HCT116 (cell line): ENCODE measurements at regions not wholly inside any gene's neighbourhood (a gene's known extent, or its start where the extent isn't known, plus 50 kb on each side); places are given as distances from the start of the nearest gene placed in this dataset.

Experiments
- ATAC-seq: fragments of 200-7000 bp; cut with Tn5 transposase; 2 replicates; pipeline ENCODE4 v1.9.1; 2020; ENCODE audit warnings: mild to moderate bottlenecking, moderate library complexity
- BruUV-seq: library from RNA; stranded (reverse); fragments of 400-500 nt; replicated peaks from 2 replicates; lab custom pipeline; 2021; lab: Mats Ljungman, UMichigan
- CTCF ChIA-PET: fragments of 300-600 bp; sonication (Branson Sonifier 250); formaldehyde crosslinking; loops from one replicate; lab custom pipeline; 2021; ENCODE audit warnings: antibody characterized with exemption; lab: Charles Lee
- POLR2A ChIA-PET: fragments of 300-600, 350-600 bp; sonication (Branson Sonifier 250); formaldehyde crosslinking; loops from one replicate; lab custom pipeline; 2021; ENCODE audit warnings: antibody characterized with exemption; lab: Charles Lee
- RAD21 ChIA-PET, 2 experiments: fragments of 300-600 bp; sonication (Branson Sonifier 250); formaldehyde crosslinking; loops; one replicate each; lab custom pipeline; 2023; ENCODE audit warnings: low total read pairs in 2 of 2; ENCODE audit not compliant: uncharacterized antibody in 2 of 2, unreplicated experiment in 2 of 2, low non-redundant PET in 1 of 2; lab: Charles Lee
- DNase-seq: peaks from one replicate; pipeline ENCODE4 v3.0.0-alpha.2; 2010; ENCODE audit warnings: low read depth, low spot score
- H2AFZ ChIP-seq: fragments of 200-600 bp; shearing (Covaris generic), sonication (generic); 2 replicates; pipeline ENCODE4 v1.6.1; 2017; ENCODE audit warnings: low read depth, mixed run types, mixed read lengths, antibody characterized with exemption, low read length; ENCODE audit not compliant: poor library complexity, severe bottlenecking
- H3K27ac ChIP-seq: 2 replicates; pipeline ENCODE4 v1.5.1; 2012; ENCODE audit warnings: low read depth, low read length
- H3K27me3 ChIP-seq: fragments of 200-600 bp; sonication (generic); 2 replicates; pipeline ENCODE4 v1.6.1; 2016; ENCODE audit warnings: mixed run types, low read length, mixed read lengths; ENCODE audit not compliant: insufficient read depth
- H3K36me3 ChIP-seq, 2 experiments: fragments of 200-500 bp in 1 of 2; fragments of 200-600 bp in 1 of 2; sonication (Bioruptor generic) in 1 of 2; sonication (generic) in 1 of 2; 2 replicates each; pipeline versions ENCODE4 v1.5.1 to v1.6.1; 2014 to 2016; ENCODE audit warnings: low read length in 2 of 2, inconsistent platforms in 1 of 2, mixed read lengths in 1 of 2, mixed run types in 1 of 2; ENCODE audit not compliant: insufficient read depth in 2 of 2, control insufficient read depth in 1 of 2
- H3K4me1 ChIP-seq, 2 experiments: fragments of 200-600 bp in 1 of 2; sonication (generic) in 1 of 2; 2 replicates each; pipeline versions ENCODE4 v1.5.1 to v1.6.1; 2012 to 2017; ENCODE audit warnings: low read length in 2 of 2, inconsistent platforms in 1 of 2, mild to moderate bottlenecking in 1 of 2, mixed read lengths in 1 of 2, mixed run types in 1 of 2, moderate library complexity in 1 of 2; ENCODE audit not compliant: insufficient read depth in 2 of 2, control insufficient read depth in 1 of 2
- H3K4me2 ChIP-seq: fragments of 200-600 bp; sonication (generic); 2 replicates; pipeline ENCODE4 v1.6.1; 2017; ENCODE audit warnings: mixed run types, low read length, mixed read lengths
- H3K4me3 ChIP-seq, 2 experiments: fragments of 200-600 bp in 1 of 2; sonication (generic) in 1 of 2; replicated peaks in 1 of 2; 2 replicates each; pipeline ENCODE4 v1.5.1; 2011 to 2016; ENCODE audit warnings: low read length in 2 of 2, control low read depth in 1 of 2, low read depth in 1 of 2, mild to moderate bottlenecking in 1 of 2, mixed read lengths in 1 of 2, mixed run types in 1 of 2
- H3K79me2 ChIP-seq: fragments of 200-600 bp; sonication (generic); 2 replicates; pipeline ENCODE4 v1.6.1; 2017; ENCODE audit warnings: mild to moderate bottlenecking, mixed run types, low read length, moderate library complexity, mixed read lengths; ENCODE audit not compliant: insufficient read depth
- H3K9ac ChIP-seq: fragments of 200-600 bp; sonication (generic); 2 replicates; pipeline ENCODE4 v1.6.1; 2016; ENCODE audit warnings: low read length, mixed read lengths
- H3K9me2 ChIP-seq: fragments of 200-600 bp; sonication (generic), shearing (Covaris generic); 2 replicates; pipeline ENCODE4 v1.6.1; 2017; ENCODE audit warnings: mixed run types, mild to moderate bottlenecking, moderate library complexity; ENCODE audit not compliant: insufficient read depth
- H3K9me3 ChIP-seq, 2 experiments: fragments of 200-500 bp in 1 of 2; fragments of 200-600 bp in 1 of 2; sonication (Bioruptor generic) in 1 of 2; sonication (generic) in 1 of 2; 2 replicates each; pipeline ENCODE4 v1.6.1; 2014 to 2017; ENCODE audit warnings: low read length in 2 of 2, mixed read lengths in 2 of 2, inconsistent platforms in 1 of 2, low read depth in 1 of 2, mild to moderate bottlenecking in 1 of 2, mixed run types in 1 of 2, moderate library complexity in 1 of 2; ENCODE audit not compliant: control insufficient read depth in 1 of 2, insufficient read depth in 1 of 2
- H4K20me1 ChIP-seq: fragments of 200-600 bp; sonication (generic), shearing (Covaris generic); 2 replicates; pipeline ENCODE4 v1.6.1; 2017; ENCODE audit warnings: mixed run types, mild to moderate bottlenecking, moderate library complexity; ENCODE audit not compliant: insufficient read depth
- CEBPB ChIP-seq: IDR thresholded peaks from 2 replicates; pipeline ENCODE4 v1.6.1; 2012; ENCODE audit warnings: low read depth
- EGR1 ChIP-seq: IDR thresholded peaks from 2 replicates; pipeline ENCODE4 v1.6.1; 2012; ENCODE audit warnings: low read depth
- ELF1 ChIP-seq: IDR thresholded peaks from 2 replicates; pipeline ENCODE4 v1.6.1; 2012; ENCODE audit warnings: low read depth, borderline replicate concordance
- EZH2phosphoT487 ChIP-seq: fragments of 200-600 bp; IDR thresholded peaks from 2 replicates; pipeline ENCODE4 v1.6.1; 2018; ENCODE audit warnings: antibody characterized with exemption, borderline replicate concordance
- FOSL1 ChIP-seq: IDR thresholded peaks from 2 replicates; pipeline ENCODE4 v1.6.1; 2012; ENCODE audit warnings: low read depth
- JUND ChIP-seq: IDR thresholded peaks from 2 replicates; pipeline ENCODE4 v1.6.1; 2012
- RAD21 ChIP-seq: IDR thresholded peaks from 2 replicates; pipeline ENCODE4 v1.6.1; 2012; ENCODE audit warnings: low read depth, mild to moderate bottlenecking
- SIN3A ChIP-seq: IDR thresholded peaks from 2 replicates; pipeline ENCODE4 v1.6.1; 2012; ENCODE audit warnings: low read depth
- SP1 ChIP-seq: IDR thresholded peaks from 2 replicates; pipeline ENCODE4 v1.6.1; 2012; ENCODE audit warnings: low read depth
- SRF ChIP-seq: IDR thresholded peaks from 2 replicates; pipeline ENCODE4 v1.6.1; 2012; ENCODE audit warnings: low read depth
- TCF7L2 ChIP-seq: IDR thresholded peaks from 2 replicates; pipeline ENCODE4 v1.7.0; 2011; ENCODE audit warnings: borderline replicate concordance, inconsistent platforms; ENCODE audit not compliant: insufficient read depth, insufficient read length; ENCODE audit errors: extremely low read depth
- ZFX ChIP-seq: fragments of 450-650 bp; IDR thresholded peaks from 2 replicates; pipeline ENCODE4 v1.6.1; 2017
- intact Hi-C: fragments of 100-400 bp; cut with micrococcal nuclease; formaldehyde crosslinking; loops from 2 replicates; pipeline ENCODE4 v1.10.0; 2022
- TF ChIP-seq, protein P1 (sequence below): IDR thresholded peaks from 2 replicates; pipeline ENCODE4 v1.6.1; 2012
- TF ChIP-seq, protein P2 (sequence below), 3 experiments: fragments of 200-600 bp in 1 of 3; sonication (generic) in 1 of 3; IDR thresholded peaks in 2 of 3; conservative IDR thresholded peaks in 1 of 3; 2 replicates each; pipeline ENCODE4 v1.5.1; 2012 to 2017; ENCODE audit warnings: low read depth in 2 of 3, low read length in 2 of 3, antibody characterized with exemption in 1 of 3, borderline replicate concordance in 1 of 3, control low read depth in 1 of 3, mild to moderate bottlenecking in 1 of 3, mixed read lengths in 1 of 3, mixed run types in 1 of 3, moderate library complexity in 1 of 3; ENCODE audit not compliant: insufficient read depth in 1 of 3
- TF ChIP-seq, protein P3 (sequence below): IDR thresholded peaks from 2 replicates; pipeline ENCODE4 v1.6.1; 2012; ENCODE audit warnings: low read depth
- TF ChIP-seq, protein P4 (sequence below): IDR thresholded peaks from 2 replicates; pipeline ENCODE4 v1.6.1; 2012

DNA sequence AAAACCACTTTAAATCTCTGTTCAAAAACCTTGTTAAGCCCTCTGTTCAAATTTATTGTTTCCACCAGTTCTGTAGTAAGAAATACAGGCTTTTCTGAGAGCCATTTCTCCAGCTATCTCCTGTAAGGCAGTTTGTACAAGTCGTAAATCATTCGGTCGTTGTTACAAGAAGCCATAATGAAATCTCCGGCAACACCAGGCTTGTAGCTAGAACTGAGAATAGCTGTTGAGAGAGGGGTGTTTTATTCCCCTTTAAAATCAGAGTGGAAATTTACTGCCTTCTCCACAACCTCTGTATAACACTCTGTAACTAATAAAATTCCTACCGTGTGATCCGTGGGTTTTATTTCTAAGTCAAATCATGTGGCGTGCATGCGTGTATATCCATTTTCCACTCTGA lies 335.8 kb upstream of the KAZN start:
- ChIA-PET RAD21 (no interaction called here), POLR2A (no interaction called here), CTCF (no interaction called here)
- intact Hi-C loops: no loop called here
- Histone ChIP-seq H3K4me3 (no peak overlapping the region), H3K27ac (no peak overlapping the region), H3K9ac (no peak overlapping the region), H3K9me2 (no peaks in the 10 kb centered on the region), H3K4me1 (no peaks in the 10 kb centered on the region), H2AFZ (no peak overlapping the region), H3K36me3 (no peaks in the 10 kb centered on the region), H3K27me3 (peaks cover 34% of the 10 kb centered on the region), H4K20me1 (no peaks in the 10 kb centered on the region), H3K79me2 (no peaks in the 10 kb centered on the region), H3K9me3 (no peaks in the 10 kb centered on the region), H3K4me2 (no peak overlapping the region)
- BruUV-seq: no TSS peak
- no peak for ATAC-seq
- no peak for DNase-seq
- no peak for TF ChIP-seq JUND
- TF ChIP-seq SIN3A: no peak
- no peak for TF ChIP-seq FOSL1
- TF ChIP-seq, protein P1, sequence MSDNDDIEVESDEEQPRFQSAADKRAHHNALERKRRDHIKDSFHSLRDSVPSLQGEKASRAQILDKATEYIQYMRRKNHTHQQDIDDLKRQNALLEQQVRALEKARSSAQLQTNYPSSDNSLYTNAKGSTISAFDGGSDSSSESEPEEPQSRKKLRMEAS: no peak
- TF ChIP-seq, protein P2, sequence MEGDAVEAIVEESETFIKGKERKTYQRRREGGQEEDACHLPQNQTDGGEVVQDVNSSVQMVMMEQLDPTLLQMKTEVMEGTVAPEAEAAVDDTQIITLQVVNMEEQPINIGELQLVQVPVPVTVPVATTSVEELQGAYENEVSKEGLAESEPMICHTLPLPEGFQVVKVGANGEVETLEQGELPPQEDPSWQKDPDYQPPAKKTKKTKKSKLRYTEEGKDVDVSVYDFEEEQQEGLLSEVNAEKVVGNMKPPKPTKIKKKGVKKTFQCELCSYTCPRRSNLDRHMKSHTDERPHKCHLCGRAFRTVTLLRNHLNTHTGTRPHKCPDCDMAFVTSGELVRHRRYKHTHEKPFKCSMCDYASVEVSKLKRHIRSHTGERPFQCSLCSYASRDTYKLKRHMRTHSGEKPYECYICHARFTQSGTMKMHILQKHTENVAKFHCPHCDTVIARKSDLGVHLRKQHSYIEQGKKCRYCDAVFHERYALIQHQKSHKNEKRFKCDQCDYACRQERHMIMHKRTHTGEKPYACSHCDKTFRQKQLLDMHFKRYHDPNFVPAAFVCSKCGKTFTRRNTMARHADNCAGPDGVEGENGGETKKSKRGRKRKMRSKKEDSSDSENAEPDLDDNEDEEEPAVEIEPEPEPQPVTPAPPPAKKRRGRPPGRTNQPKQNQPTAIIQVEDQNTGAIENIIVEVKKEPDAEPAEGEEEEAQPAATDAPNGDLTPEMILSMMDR (IDR thresholded peaks at IDR 0.05 in 2 of 3, conservative IDR thresholded peaks at IDR 0.05 in 1 of 3; ENCODE audit: borderline replicate concordance in 1 of 3, insufficient read depth in 1 of 3, low read depth in 2 of 3, low read length in 2 of 3): no peak
- TF ChIP-seq CEBPB: no peak
- TF ChIP-seq ZFX: no peak

DNA sequence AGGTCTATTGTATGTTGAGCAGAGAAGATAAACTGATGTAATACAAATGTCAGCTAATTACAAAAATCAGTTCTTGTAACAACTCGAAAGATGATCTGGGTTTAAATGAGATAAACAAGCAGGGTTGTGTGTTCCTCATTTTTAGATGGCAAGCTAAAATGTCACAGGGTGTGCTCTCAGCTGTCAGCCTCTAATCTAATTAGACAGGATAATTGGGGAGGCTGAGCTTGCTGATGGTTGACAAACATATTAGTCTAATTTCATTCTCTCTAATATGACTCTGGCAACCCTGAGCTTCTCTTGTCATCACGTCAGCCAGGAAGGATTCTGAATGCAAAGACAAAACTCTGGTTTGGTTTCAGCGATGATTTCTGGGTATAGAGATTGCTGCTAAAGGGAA lies 335.3 kb upstream of the KAZN start:
- ChIA-PET RAD21 (no interaction called here), POLR2A (interaction anchor here (0.6 kb wide), 1 partner anchor 323 kb away, joined by 3 read pairs; no protein-coding TSS in a partner anchor)
- Histone ChIP-seq H3K9me2 (no peaks in the 10 kb centered on the region), H3K9ac (no peak overlapping the region)
- TF ChIP-seq, protein P3, sequence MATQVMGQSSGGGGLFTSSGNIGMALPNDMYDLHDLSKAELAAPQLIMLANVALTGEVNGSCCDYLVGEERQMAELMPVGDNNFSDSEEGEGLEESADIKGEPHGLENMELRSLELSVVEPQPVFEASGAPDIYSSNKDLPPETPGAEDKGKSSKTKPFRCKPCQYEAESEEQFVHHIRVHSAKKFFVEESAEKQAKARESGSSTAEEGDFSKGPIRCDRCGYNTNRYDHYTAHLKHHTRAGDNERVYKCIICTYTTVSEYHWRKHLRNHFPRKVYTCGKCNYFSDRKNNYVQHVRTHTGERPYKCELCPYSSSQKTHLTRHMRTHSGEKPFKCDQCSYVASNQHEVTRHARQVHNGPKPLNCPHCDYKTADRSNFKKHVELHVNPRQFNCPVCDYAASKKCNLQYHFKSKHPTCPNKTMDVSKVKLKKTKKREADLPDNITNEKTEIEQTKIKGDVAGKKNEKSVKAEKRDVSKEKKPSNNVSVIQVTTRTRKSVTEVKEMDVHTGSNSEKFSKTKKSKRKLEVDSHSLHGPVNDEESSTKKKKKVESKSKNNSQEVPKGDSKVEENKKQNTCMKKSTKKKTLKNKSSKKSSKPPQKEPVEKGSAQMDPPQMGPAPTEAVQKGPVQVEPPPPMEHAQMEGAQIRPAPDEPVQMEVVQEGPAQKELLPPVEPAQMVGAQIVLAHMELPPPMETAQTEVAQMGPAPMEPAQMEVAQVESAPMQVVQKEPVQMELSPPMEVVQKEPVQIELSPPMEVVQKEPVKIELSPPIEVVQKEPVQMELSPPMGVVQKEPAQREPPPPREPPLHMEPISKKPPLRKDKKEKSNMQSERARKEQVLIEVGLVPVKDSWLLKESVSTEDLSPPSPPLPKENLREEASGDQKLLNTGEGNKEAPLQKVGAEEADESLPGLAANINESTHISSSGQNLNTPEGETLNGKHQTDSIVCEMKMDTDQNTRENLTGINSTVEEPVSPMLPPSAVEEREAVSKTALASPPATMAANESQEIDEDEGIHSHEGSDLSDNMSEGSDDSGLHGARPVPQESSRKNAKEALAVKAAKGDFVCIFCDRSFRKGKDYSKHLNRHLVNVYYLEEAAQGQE: no peak
- TF ChIP-seq EGR1: no peak
- TF ChIP-seq FOSL1: no peak
- no peak for TF ChIP-seq SRF
- TF ChIP-seq, protein P4, sequence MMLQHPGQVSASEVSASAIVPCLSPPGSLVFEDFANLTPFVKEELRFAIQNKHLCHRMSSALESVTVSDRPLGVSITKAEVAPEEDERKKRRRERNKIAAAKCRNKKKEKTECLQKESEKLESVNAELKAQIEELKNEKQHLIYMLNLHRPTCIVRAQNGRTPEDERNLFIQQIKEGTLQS: no peak
- no peak for TF ChIP-seq EZH2phosphoT487
- TF ChIP-seq SP1: no peak
- TF ChIP-seq, protein P1: no peak
- no peak for TF ChIP-seq TCF7L2
- TF ChIP-seq RAD21: no peak
- no peak for TF ChIP-seq CEBPB
- no peak for TF ChIP-seq ELF1
- TF ChIP-seq, all 23 proteins: peak for 0
- Histone ChIP-seq H3K4me1 (no peaks in the 10 kb centered on the region), H2AFZ (no peak overlapping the region), H3K9me3 (no peaks in the 10 kb centered on the region), H3K27me3 (peaks cover 34% of the 10 kb centered on the region), H3K4me2 (no peak overlapping the region), H3K4me3 (no peak overlapping the region), H4K20me1 (no peaks in the 10 kb centered on the region), H3K36me3 (no peaks in the 10 kb centered on the region), H3K27ac (no peak overlapping the region), H3K79me2 (no peaks in the 10 kb centered on the region)
- DNase-seq (no peak), ATAC-seq (no peak)
- intact Hi-C loops: no loop called here
- BruUV-seq: no TSS peak
- CTCF ChIA-PET: interaction anchor here (0.6 kb wide), 1 partner anchor 133 kb away, joined by 3 read pairs; no protein-coding TSS in a partner anchor
